ENCODE measurements at regions not wholly inside any gene's neighbourhood (a gene's known extent, or its start where the extent isn't known, plus 50 kb on each side); places are given as distances from the start of the nearest gene placed in this dataset.

DNA sequence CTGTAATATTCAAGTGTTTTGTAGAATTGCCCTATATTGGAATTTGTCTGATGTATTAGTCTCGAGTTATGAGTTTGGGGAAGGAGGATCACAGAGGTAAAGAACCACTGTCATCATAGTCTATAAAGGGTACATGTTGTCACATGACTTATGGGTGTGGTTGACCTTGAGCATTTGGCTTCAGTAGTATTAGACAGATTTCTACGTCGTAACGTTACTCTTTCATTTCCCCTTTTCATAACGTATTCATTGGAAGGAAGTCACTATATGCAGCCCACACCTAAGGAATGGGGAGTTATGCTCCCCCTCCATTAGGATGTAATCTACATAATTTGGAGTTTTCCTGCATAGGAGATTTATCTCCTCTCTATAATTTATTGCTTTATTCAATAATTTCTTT is 110.1 kb upstream of the VAV3 start:
- Histone ChIP-seq H3K79me2 (ENCODE audit: insufficient read depth, low read length) (no peaks in the 10 kb centered on the region), H3K18ac (ENCODE audit: insufficient read length, low read depth, low read length) (no peak overlapping the region), H3K56ac (ENCODE audit: insufficient read length, low read depth, low read length) (no peak overlapping the region), H3K14ac (ENCODE audit: insufficient read depth, low read length) (no peak overlapping the region), H2BK120ac (ENCODE audit: low read depth, low read length, poor library complexity, severe bottlenecking) (no peak overlapping the region), H4K91ac (ENCODE audit: insufficient read length, low read depth, low read length) (no peak overlapping the region), H2BK20ac (ENCODE audit: low read depth, low read length, poor library complexity, severe bottlenecking) (no peak overlapping the region), H3K27ac (ENCODE audit: insufficient read length, low read depth, low read length) (no peak overlapping the region), H2BK5ac (ENCODE audit: insufficient read length, low read length) (no peak overlapping the region), H3K4me1 (ENCODE audit: insufficient read depth, low read length) (no peaks in the 10 kb centered on the region), H3K23ac (ENCODE audit: insufficient read length, low read depth, low read length) (no peak overlapping the region), H3K4ac (ENCODE audit: low read depth, low read length) (no peak overlapping the region), H4K5ac (ENCODE audit: insufficient read length, low read depth, low read length) (no peak overlapping the region), H3K79me1 (ENCODE audit: insufficient read depth, low read depth, low read length, poor library complexity, severe bottlenecking) (no peaks in the 10 kb centered on the region), H4K8ac (replicated peaks; ENCODE audit: insufficient read length, low read depth, low read length) (no peak overlapping the region), H3T11ph (ENCODE audit: low read length) (no peak overlapping the region), H3K9ac (ENCODE audit: extremely low read depth, insufficient read length, low read length) (no peak overlapping the region), H4K20me1 (ENCODE audit: control insufficient read depth, insufficient read depth, insufficient read length) (no peaks in the 10 kb centered on the region), H3K23me2 (ENCODE audit: insufficient read length, low read depth, low read length, poor library complexity, severe bottlenecking) (no peaks in the 10 kb centered on the region), H2AFZ (ENCODE audit: low read length) (no peak overlapping the region), H2BK15ac (ENCODE audit: low read depth, low read length) (no peak overlapping the region), H3K4me2 (ENCODE audit: insufficient read depth, insufficient read length, low read length) (no peak overlapping the region), H3K9me3 (ENCODE audit: control insufficient read depth, low read depth, low read length) (no peaks in the 10 kb centered on the region), H2AK5ac (ENCODE audit: insufficient read length, low read length) (no peak overlapping the region), H2BK12ac (ENCODE audit: insufficient read length, low read depth, low read length) (no peak overlapping the region), H3K27me3 (ENCODE audit: insufficient read depth, low read length) (no peaks in the 10 kb centered on the region)
- Mint-ChIP-seq H3K4me1 (no peaks in the 10 kb centered on the region), H3K9me3 (no peaks in the 10 kb centered on the region), H3K36me3 (ENCODE audit: insufficient read depth in 1 of 3, low read depth in 3 of 3) (no peaks in the 10 kb centered on the region), H3K27ac (no peak overlapping the region), H3K4me3 (no peak overlapping the region), H3K27me3 (ENCODE audit: low read depth) (no peaks in the 10 kb centered on the region)
- no CpG with 5 or more reads among the region's 5 CpGs for WGBS (ENCODE audit: extremely low coverage, insufficient read length, low lambda C conversion rate)
- no peak for DNase-seq
- TF ChIP-seq, protein P1, sequence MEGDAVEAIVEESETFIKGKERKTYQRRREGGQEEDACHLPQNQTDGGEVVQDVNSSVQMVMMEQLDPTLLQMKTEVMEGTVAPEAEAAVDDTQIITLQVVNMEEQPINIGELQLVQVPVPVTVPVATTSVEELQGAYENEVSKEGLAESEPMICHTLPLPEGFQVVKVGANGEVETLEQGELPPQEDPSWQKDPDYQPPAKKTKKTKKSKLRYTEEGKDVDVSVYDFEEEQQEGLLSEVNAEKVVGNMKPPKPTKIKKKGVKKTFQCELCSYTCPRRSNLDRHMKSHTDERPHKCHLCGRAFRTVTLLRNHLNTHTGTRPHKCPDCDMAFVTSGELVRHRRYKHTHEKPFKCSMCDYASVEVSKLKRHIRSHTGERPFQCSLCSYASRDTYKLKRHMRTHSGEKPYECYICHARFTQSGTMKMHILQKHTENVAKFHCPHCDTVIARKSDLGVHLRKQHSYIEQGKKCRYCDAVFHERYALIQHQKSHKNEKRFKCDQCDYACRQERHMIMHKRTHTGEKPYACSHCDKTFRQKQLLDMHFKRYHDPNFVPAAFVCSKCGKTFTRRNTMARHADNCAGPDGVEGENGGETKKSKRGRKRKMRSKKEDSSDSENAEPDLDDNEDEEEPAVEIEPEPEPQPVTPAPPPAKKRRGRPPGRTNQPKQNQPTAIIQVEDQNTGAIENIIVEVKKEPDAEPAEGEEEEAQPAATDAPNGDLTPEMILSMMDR (conservative IDR thresholded peaks at IDR 0.05), result no peak
